K562 (cell line): ENCODE measurements at regions not wholly inside any gene's neighbourhood (a gene's known extent, or its start where the extent isn't known, plus 50 kb on each side); places are given as distances from the start of the nearest gene placed in this dataset.

ENCODE experiments used
- ATAC-seq: fragments of 200-7000 bp; cut with Tn5 transposase; 3 replicates; pipeline ENCODE4 v1.9.1; 2020; ENCODE audit warnings: moderate library complexity
- BruUV-seq: library from RNA; stranded (reverse); fragments of 400-500 nt; replicated peaks from 2 replicates; lab custom pipeline; 2021; lab: Mats Ljungman, UMichigan
- CTCF ChIA-PET: fragments of 300-600 bp; formaldehyde crosslinking; extraction: SDS; loops from one replicate; lab custom pipeline; 2021; ENCODE audit warnings: low intra/inter-chr PET ratio; lab: Yijun Ruan, JAX
- POLR2A ChIA-PET: fragments of 300-600, 350-650 bp; sonication (Branson Sonifier 250); formaldehyde crosslinking; extraction: SDS; loops from one replicate; lab custom pipeline; 2021; ENCODE audit warnings: antibody characterized with exemption, inconsistent platforms; lab: Yijun Ruan, JAX
- DNase-seq, 4 experiments: peaks; one replicate each; pipeline versions ENCODE4 v3.0.0 to v3.0.0-alpha.2; 2011 to 2018; ENCODE audit warnings: low spot score in 3 of 4, mixed read lengths in 3 of 4; ENCODE audit errors: extremely low read depth in 1 of 4
- FAIRE-seq: peaks from 2 replicates; lab custom pipeline; 2011; peaks lifted over from hg19 to GRCh38; lab: Jason Lieb, UNC
- H2AFZ ChIP-seq: 2 replicates; pipeline ENCODE4 v1.6.0; 2011; ENCODE audit warnings: low read depth, low read length, control low read depth, inconsistent platforms
- H3K27ac ChIP-seq: fragments of 200-600 bp; 3 replicates; pipeline ENCODE4 v1.8.0; 2011; ENCODE audit warnings: low read depth, mild to moderate bottlenecking, control low read depth, inconsistent platforms, low read length, moderate library complexity, mixed read lengths; ENCODE audit errors: extremely low read depth
- H3K27me3 ChIP-seq, 2 experiments: fragments of 300-600 bp in 1 of 2; 2 replicates in 1 of 2; 3 replicates in 1 of 2; pipeline versions ENCODE4 v1.6.0 to v1.8.0; 2011; ENCODE audit warnings: inconsistent platforms in 2 of 2, low read length in 2 of 2, mild to moderate bottlenecking in 1 of 2, mixed read lengths in 1 of 2, moderate library complexity in 1 of 2; ENCODE audit not compliant: control insufficient read depth in 2 of 2, insufficient read depth in 2 of 2
- H3K36me3 ChIP-seq: fragments of 300-600 bp; 3 replicates; pipeline ENCODE4 v1.8.0; 2011; ENCODE audit warnings: mild to moderate bottlenecking, low read length, inconsistent platforms; ENCODE audit not compliant: control insufficient read depth, insufficient read depth
- H3K4me1 ChIP-seq, 2 experiments: fragments of 200-600 bp in 1 of 2; replicated peaks in 1 of 2; 2 replicates in 1 of 2; 3 replicates in 1 of 2; pipeline versions ENCODE4 v1.5.1 to v1.8.0; 2011; ENCODE audit warnings: inconsistent platforms in 2 of 2, low read length in 2 of 2, mild to moderate bottlenecking in 1 of 2, mixed read lengths in 1 of 2, moderate library complexity in 1 of 2; ENCODE audit not compliant: control insufficient read depth in 2 of 2, insufficient read depth in 2 of 2
- H3K4me2 ChIP-seq: 2 replicates; pipeline ENCODE4 v1.6.1; 2011; ENCODE audit warnings: low read length, control low read depth, inconsistent platforms, mixed read lengths; ENCODE audit not compliant: insufficient read depth
- H3K4me3 ChIP-seq: fragments of 200-600 bp; sonication (generic), shearing (Covaris generic); 2 replicates; pipeline ENCODE4 v1.5.1; 2016; ENCODE audit warnings: control low read depth, inconsistent platforms
- H3K79me2 ChIP-seq: fragments of 200-600 bp; 3 replicates; pipeline ENCODE4 v1.8.0; 2011; ENCODE audit warnings: low read length, inconsistent platforms; ENCODE audit not compliant: control insufficient read depth, insufficient read depth
- H3K9ac ChIP-seq, 2 experiments: 2 replicates each; pipeline versions ENCODE4 v1.6.0 to v1.6.1; 2011; ENCODE audit warnings: low read depth in 2 of 2, low read length in 2 of 2, control low read depth in 1 of 2, inconsistent platforms in 1 of 2, mild to moderate bottlenecking in 1 of 2, mixed read lengths in 1 of 2; ENCODE audit not compliant: insufficient read depth in 1 of 2
- H3K9me1 ChIP-seq: one replicate; pipeline ENCODE4 v1.6.0; 2011; ENCODE audit warnings: inconsistent platforms, mild to moderate bottlenecking, low read length, moderate library complexity; ENCODE audit not compliant: control insufficient read depth, insufficient read depth
- H3K9me3 ChIP-seq: replicated peaks from 2 replicates; pipeline ENCODE4 v1.5.1; 2011; ENCODE audit warnings: low read depth, low read length, inconsistent platforms; ENCODE audit not compliant: control insufficient read depth, insufficient read depth
- H4K20me1 ChIP-seq: replicated peaks from 2 replicates; pipeline ENCODE4 v1.6.1; 2011; ENCODE audit warnings: low read length, inconsistent platforms, mixed read lengths; ENCODE audit not compliant: control insufficient read depth, insufficient read depth
- CBFA2T2 ChIP-seq: fragments of 450-650 bp; conservative IDR thresholded peaks from 2 replicates; pipeline ENCODE4 v1.6.1; 2017; ENCODE audit warnings: mild to moderate bottlenecking
- CREM ChIP-seq: IDR thresholded peaks from 2 replicates; pipeline ENCODE4 v1.6.1; 2014; ENCODE audit warnings: antibody characterized with exemption, low read depth
- HNRNPK ChIP-seq: fragments of 200-400 bp; formaldehyde crosslinking; IDR thresholded peaks from one replicate; pipeline ENCODE4 v1.6.1; 2018; ENCODE audit warnings: mild to moderate bottlenecking, low read depth, low read length; ENCODE audit not compliant: poor library complexity, severe bottlenecking
- JUN ChIP-seq, 2 experiments: sonication (generic) in 1 of 2; formaldehyde crosslinking in 1 of 2; IDR thresholded peaks; 2 replicates each; pipeline versions ENCODE4 v1.6.1 to v1.8.0; 2012 to 2022; ENCODE audit warnings: borderline replicate concordance in 2 of 2, mild to moderate bottlenecking in 2 of 2, improper control_type of control experiment in 1 of 2, low read depth in 1 of 2, low read length in 1 of 2, missing genetic modification reagents in 1 of 2
- PML ChIP-seq: IDR thresholded peaks from 2 replicates; pipeline ENCODE4 v1.6.1; 2012; ENCODE audit warnings: low read length, inconsistent platforms
- SIN3B ChIP-seq: fragments of 450-650 bp; IDR thresholded peaks from 2 replicates; pipeline ENCODE4 v1.6.1; 2017; ENCODE audit warnings: low read depth, mild to moderate bottlenecking, moderate library complexity
- SMARCA5 ChIP-seq: fragments of 450-650 bp; IDR thresholded peaks from 2 replicates; pipeline ENCODE4 v1.6.1; 2016
- SREBF2 ChIP-seq: sonication (generic); formaldehyde crosslinking; IDR thresholded peaks from 2 replicates; pipeline ENCODE4 v1.4.0; 2020; ENCODE audit warnings: mild to moderate bottlenecking, missing genetic modification reagents
- TARDBP ChIP-seq: fragments of 450-650 bp; IDR thresholded peaks from 2 replicates; pipeline ENCODE4 v1.6.1; 2016
- ZNF311 ChIP-seq: fragments of 250-450 bp; sonication (Bioruptor Pico); IDR thresholded peaks from 2 replicates; pipeline ENCODE4 v1.4.0; 2020; ENCODE audit warnings: mild to moderate bottlenecking, moderate library complexity
- ZNF324 ChIP-seq: fragments of 250-450 bp; sonication (Bioruptor Pico); IDR thresholded peaks from 2 replicates; pipeline ENCODE4 v1.4.0; 2020; ENCODE audit warnings: mild to moderate bottlenecking
- WGBS: fragments of 100-300 bp; shearing (Covaris generic); methylation state at CpG from one replicate; pipeline ENCODE4 v1.1.6; 2016; ENCODE audit warnings: low coverage, mixed read lengths; ENCODE audit not compliant: insufficient coverage; ENCODE audit errors: missing lambda C conversion rate; 5-methylcytosine and 5-hydroxymethylcytosine counted together
- in situ Hi-C: fragments of 300-500 bp; cut with MboI; formaldehyde crosslinking; loops from 4 replicates; pipeline ENCODE4 v1.15.0; 2018; ENCODE audit warnings: inconsistent platforms, mixed read lengths
- intact Hi-C: fragments of 100-400 bp; cut with micrococcal nuclease; formaldehyde crosslinking; loops from 2 replicates; pipeline ENCODE4 v1.14.2; 2022
- TF ChIP-seq, protein P1 (sequence below): fragments of 450-650 bp; formaldehyde crosslinking; IDR thresholded peaks from 2 replicates; pipeline ENCODE4 v1.4.0; 2022; ENCODE audit warnings: missing genetic modification characterization
- TF ChIP-seq, protein P2 (sequence below): conservative IDR thresholded peaks from 2 replicates; pipeline ENCODE4 v1.6.1; 2011; ENCODE audit warnings: low read depth, mild to moderate bottlenecking, low read length; ENCODE audit not compliant: control insufficient read depth
- TF ChIP-seq, protein P3 (sequence below): IDR thresholded peaks from 2 replicates; pipeline ENCODE4 v1.6.1; 2011; ENCODE audit not compliant: insufficient read length; ENCODE audit errors: extremely low read depth

DNA sequence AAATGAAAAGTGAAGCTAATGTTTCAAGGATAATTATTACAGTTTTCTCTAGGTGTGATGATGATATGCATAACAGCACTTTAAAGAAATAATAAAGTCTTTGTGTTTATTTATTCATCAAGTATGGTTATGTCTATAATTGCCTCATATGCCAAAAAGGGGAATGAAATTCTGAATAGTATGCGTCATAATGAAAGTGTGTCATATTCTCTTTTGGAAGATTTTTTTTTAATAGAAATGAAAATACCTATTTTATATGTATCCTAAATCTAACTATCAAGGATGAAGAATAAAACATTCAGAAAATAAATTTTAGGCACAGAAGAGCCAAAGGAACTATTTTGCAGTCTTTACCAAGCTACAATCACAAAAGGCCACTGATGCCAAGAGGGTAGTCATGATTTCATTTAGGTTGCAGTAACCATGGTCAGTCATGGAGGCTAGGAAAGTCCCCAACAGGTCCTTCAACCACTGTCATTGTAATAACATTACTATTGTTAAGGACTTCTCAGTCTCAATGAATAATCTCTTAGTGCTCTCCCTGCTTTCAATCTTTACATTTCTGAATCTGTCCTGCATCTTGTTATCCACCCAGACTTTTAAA lies 712.5 kb downstream of the DCDC2C start:
- ATAC-seq (no peak), DNase-seq (no peak)
- no peaks in the 10 kb centered on the region for H3K4me1 ChIP-seq
- H3K4me2 ChIP-seq = no peak overlapping the region
- no peak overlapping the region for H3K4me3 ChIP-seq
- in situ Hi-C loops (no loop called here), intact Hi-C loops (no loop called here)
- 8% methylated on average over 1 of the region's 1 CpG for WGBS
- H3K36me3 ChIP-seq = no peaks in the 10 kb centered on the region
- no peak overlapping the region for H3K27ac ChIP-seq
- no peak overlapping the region for H2AFZ ChIP-seq
- H3K9ac ChIP-seq = no peak overlapping the region
- BruUV-seq = no TSS peak
- no peaks in the 10 kb centered on the region; the same call in 1 of the 2 replicates for H3K9me3 ChIP-seq
- H4K20me1 ChIP-seq = no peaks in the 10 kb centered on the region
- TF ChIP-seq PML (no peak), HNRNPK (no peak)
- TF ChIP-seq, all 486 proteins: peak for 0
- no peaks in the 10 kb centered on the region for H3K27me3 ChIP-seq
- no peaks in the 10 kb centered on the region for H3K9me1 ChIP-seq
- ChIA-PET POLR2A (interaction anchor here (0.6 kb wide), 1 partner anchor 920 kb away, joined by 3 read pairs; no protein-coding TSS in a partner anchor), CTCF (no interaction called here)
- H3K79me2 ChIP-seq = no peaks in the 10 kb centered on the region
- FAIRE-seq = no peak

DNA sequence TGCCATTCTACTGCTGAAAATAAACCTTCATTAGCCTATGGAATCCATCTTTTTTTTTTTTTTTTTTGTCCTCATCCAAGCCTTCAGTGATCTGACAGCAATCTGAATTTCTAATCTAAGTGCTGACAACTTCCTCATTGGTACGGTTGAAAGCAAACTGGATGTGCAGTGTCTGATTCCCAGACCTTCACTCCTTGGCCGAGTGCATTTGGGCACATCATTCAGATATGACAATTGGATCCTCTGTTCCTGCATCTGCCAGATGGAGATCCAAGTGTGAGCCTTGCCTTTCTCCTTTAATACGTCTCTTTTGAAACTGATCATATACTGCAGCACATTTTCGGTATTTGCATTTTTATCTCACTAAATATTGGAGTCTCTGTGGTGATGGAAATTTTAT lies 713.1 kb downstream of the DCDC2C start:
- intact Hi-C loops = no loop called here
- Histone ChIP-seq H3K4me3 (no peak overlapping the region), H3K36me3 (no peaks in the 10 kb centered on the region), H3K9ac (no peak overlapping the region), H4K20me1 (no peaks in the 10 kb centered on the region), H3K27me3 (no peaks in the 10 kb centered on the region), H3K27ac (no peak overlapping the region), H3K4me2 (no peak overlapping the region), H2AFZ (no peak overlapping the region), H3K9me1 (no peaks in the 10 kb centered on the region), H3K4me1 (no peaks in the 10 kb centered on the region), H3K79me2 (no peaks in the 10 kb centered on the region), H3K9me3 (no peaks in the 10 kb centered on the region; the same call in 1 of the 2 replicates)
- FAIRE-seq = no peak
- POLR2A ChIA-PET = no interaction called here
- WGBS = 4% methylated on average over 4 of the region's 4 CpGs
- CTCF ChIA-PET = no interaction called here
- BruUV-seq = no TSS peak
- in situ Hi-C loops = no loop called here
- no peak for DNase-seq
- no peak for ATAC-seq
- TF ChIP-seq TARDBP (no peak), ZNF311 (CRISPR knock-in tag) (no peak), JUN (IDR thresholded peaks at IDR 0.05; ENCODE audit: borderline replicate concordance, low read depth, low read length) (no peak), JUN (CRISPR knock-in tag; IDR thresholded peaks at IDR 0.05; ENCODE audit: borderline replicate concordance) (no peak), SMARCA5 (no peak), ZNF324 (CRISPR knock-in tag) (no peak), CREM (no peak), SIN3B (no peak), SREBF2 (CRISPR knock-in tag) (no peak), CBFA2T2 (no peak)
- TF ChIP-seq, protein P1, sequence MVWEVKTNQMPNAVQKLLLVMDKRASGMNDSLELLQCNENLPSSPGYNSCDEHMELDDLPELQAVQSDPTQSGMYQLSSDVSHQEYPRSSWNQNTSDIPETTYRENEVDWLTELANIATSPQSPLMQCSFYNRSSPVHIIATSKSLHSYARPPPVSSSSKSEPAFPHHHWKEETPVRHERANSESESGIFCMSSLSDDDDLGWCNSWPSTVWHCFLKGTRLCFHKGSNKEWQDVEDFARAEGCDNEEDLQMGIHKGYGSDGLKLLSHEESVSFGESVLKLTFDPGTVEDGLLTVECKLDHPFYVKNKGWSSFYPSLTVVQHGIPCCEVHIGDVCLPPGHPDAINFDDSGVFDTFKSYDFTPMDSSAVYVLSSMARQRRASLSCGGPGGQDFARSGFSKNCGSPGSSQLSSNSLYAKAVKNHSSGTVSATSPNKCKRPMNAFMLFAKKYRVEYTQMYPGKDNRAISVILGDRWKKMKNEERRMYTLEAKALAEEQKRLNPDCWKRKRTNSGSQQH (CRISPR knock-in tag) = no peak
- TF ChIP-seq, protein P2, sequence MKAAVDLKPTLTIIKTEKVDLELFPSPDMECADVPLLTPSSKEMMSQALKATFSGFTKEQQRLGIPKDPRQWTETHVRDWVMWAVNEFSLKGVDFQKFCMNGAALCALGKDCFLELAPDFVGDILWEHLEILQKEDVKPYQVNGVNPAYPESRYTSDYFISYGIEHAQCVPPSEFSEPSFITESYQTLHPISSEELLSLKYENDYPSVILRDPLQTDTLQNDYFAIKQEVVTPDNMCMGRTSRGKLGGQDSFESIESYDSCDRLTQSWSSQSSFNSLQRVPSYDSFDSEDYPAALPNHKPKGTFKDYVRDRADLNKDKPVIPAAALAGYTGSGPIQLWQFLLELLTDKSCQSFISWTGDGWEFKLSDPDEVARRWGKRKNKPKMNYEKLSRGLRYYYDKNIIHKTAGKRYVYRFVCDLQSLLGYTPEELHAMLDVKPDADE = no peak
- TF ChIP-seq, protein P3, sequence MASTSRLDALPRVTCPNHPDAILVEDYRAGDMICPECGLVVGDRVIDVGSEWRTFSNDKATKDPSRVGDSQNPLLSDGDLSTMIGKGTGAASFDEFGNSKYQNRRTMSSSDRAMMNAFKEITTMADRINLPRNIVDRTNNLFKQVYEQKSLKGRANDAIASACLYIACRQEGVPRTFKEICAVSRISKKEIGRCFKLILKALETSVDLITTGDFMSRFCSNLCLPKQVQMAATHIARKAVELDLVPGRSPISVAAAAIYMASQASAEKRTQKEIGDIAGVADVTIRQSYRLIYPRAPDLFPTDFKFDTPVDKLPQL = no peak
